B cell (primary cell): ENCODE measurements at regions not wholly inside any gene's neighbourhood (a gene's known extent, or its start where the extent isn't known, plus 50 kb on each side); places are given as distances from the start of the nearest gene placed in this dataset.

ENCODE experiments used
- ATAC-seq: fragments of 200-7000 bp; cut with Tn5 transposase; one replicate; pipeline ENCODE4 v1.10.0; 2021; ENCODE audit warnings: low read depth, mild to moderate bottlenecking, moderate number of reproducible peaks, moderate library complexity
- CTCF ChIA-PET: fragments of 350-600 bp; sonication (Branson Sonifier 250); formaldehyde crosslinking; loops from one replicate; lab custom pipeline; 2021; ENCODE audit warnings: antibody characterized with exemption, inconsistent platforms; lab: Charles Lee
- POLR2A ChIA-PET: fragments of 350-600 bp; sonication (Branson Sonifier 250); formaldehyde crosslinking; loops from one replicate; lab custom pipeline; 2021; ENCODE audit warnings: antibody characterized with exemption; lab: Charles Lee
- DNase-seq: peaks from one replicate; pipeline ENCODE4 v3.0.0; 2013
- H2AFZ ChIP-seq: 2 replicates; pipeline ENCODE4 v1.6.1; 2012; ENCODE audit warnings: mild to moderate bottlenecking, low read depth, low read length; ENCODE audit not compliant: insufficient read depth, poor library complexity, severe bottlenecking
- H3K27ac ChIP-seq, 2 donors: 1 replicate in 1 of 2; 2 replicates in 1 of 2; pipeline ENCODE4 v1.5.1; 2012 to 2013; ENCODE audit warnings: low read length in 2 of 2, mild to moderate bottlenecking in 2 of 2, moderate library complexity in 1 of 2
- H3K27me3 ChIP-seq, 4 experiments: fragments of 200-600 bp in 1 of 4; sonication (generic) in 1 of 4; replicated peaks in 1 of 4; 1 replicate in 2 of 4; 2 replicates in 2 of 4; pipeline versions ENCODE4 v1.6.1 to v1.7.0; 2013 to 2016; ENCODE audit warnings: low read length in 3 of 4, mild to moderate bottlenecking in 2 of 4, mixed read lengths in 1 of 4, moderate library complexity in 1 of 4; ENCODE audit not compliant: insufficient read depth in 4 of 4, control insufficient read depth in 3 of 4; ENCODE audit errors: control extremely low read depth in 1 of 4
- H3K36me3 ChIP-seq, 2 experiments: replicated peaks in 1 of 2; 1 replicate in 1 of 2; 2 replicates in 1 of 2; pipeline versions ENCODE4 v1.6.1 to v1.7.1; 2013; ENCODE audit warnings: low read length in 1 of 2; ENCODE audit not compliant: insufficient read depth in 2 of 2, control insufficient read depth in 1 of 2; ENCODE audit errors: control extremely low read depth in 1 of 2, extremely low read depth in 1 of 2
- H3K4me1 ChIP-seq, 2 donors: fragments of 200-600 bp in 1 of 2; sonication (generic) in 1 of 2; 1 replicate in 1 of 2; 2 replicates in 1 of 2; pipeline versions ENCODE4 v1.5.1 to v1.6.1; 2013 to 2017; ENCODE audit warnings: low read length in 2 of 2; ENCODE audit not compliant: control insufficient read depth in 2 of 2, insufficient read depth in 2 of 2
- H3K4me2 ChIP-seq: replicated peaks from 2 replicates; pipeline ENCODE3; 2012; ENCODE audit warnings: mild to moderate bottlenecking, low read depth, low read length; ENCODE audit not compliant: poor library complexity, severe bottlenecking
- H3K4me3 ChIP-seq, 5 experiments: fragments of 200-600 bp in 1 of 5; sonication (generic) in 1 of 5; 1 replicate in 3 of 5; 2 replicates in 2 of 5; pipeline versions ENCODE4 v1.5.1 to v1.7.0; 2011 to 2016; ENCODE audit warnings: low read length in 4 of 5, mild to moderate bottlenecking in 4 of 5, low read depth in 2 of 5, control low read depth in 1 of 5, moderate library complexity in 1 of 5; ENCODE audit not compliant: insufficient read depth in 1 of 5; ENCODE audit errors: control extremely low read depth in 1 of 5, extremely low read depth in 1 of 5
- H3K79me2 ChIP-seq: fragments of 200-600 bp; sonication (generic); one replicate; pipeline ENCODE4 v1.6.0; 2016; ENCODE audit warnings: low read length; ENCODE audit not compliant: control insufficient read depth, insufficient read depth
- H3K9ac ChIP-seq: fragments of 200-600 bp; sonication (generic); 2 replicates; pipeline ENCODE4 v1.6.1; 2017; ENCODE audit warnings: mild to moderate bottlenecking, low read length, moderate library complexity
- H3K9me3 ChIP-seq, 3 donors: one replicate each; pipeline versions ENCODE4 v1.6.1 to v1.7.1; 2013; ENCODE audit warnings: low read length in 2 of 3; ENCODE audit not compliant: control insufficient read depth in 2 of 3, insufficient read depth in 1 of 3; ENCODE audit errors: control extremely low read depth in 1 of 3
- H4K20me1 ChIP-seq: 2 replicates; pipeline ENCODE4 v1.6.0; 2012; ENCODE audit warnings: mild to moderate bottlenecking, low read length; ENCODE audit not compliant: insufficient read depth, control insufficient read depth, poor library complexity, severe bottlenecking
- H3K27ac Mint-ChIP-seq: one replicate; pipeline ENCODE4 v1.8.0; 2021; ENCODE audit warnings: mixed read lengths
- H3K27me3 Mint-ChIP-seq: one replicate; pipeline ENCODE4 v1.8.0; 2021; ENCODE audit warnings: mixed read lengths
- H3K4me1 Mint-ChIP-seq: one replicate; pipeline ENCODE4 v1.8.0; 2021; ENCODE audit warnings: mixed read lengths
- H3K4me3 Mint-ChIP-seq: one replicate; pipeline ENCODE4 v1.8.0; 2021; ENCODE audit warnings: mixed read lengths
- H3K9me3 Mint-ChIP-seq: one replicate; pipeline ENCODE4 v1.8.0; 2022; ENCODE audit warnings: mixed read lengths; ENCODE audit not compliant: insufficient read depth
- CTCF ChIP-seq: fragments of 200-600 bp; IDR thresholded peaks from one replicate; pipeline ENCODE4 v1.8.0; 2022; ENCODE audit warnings: antibody characterized with exemption, mild to moderate bottlenecking
- EZH2 ChIP-seq: IDR thresholded peaks from 2 replicates; pipeline ENCODE4 v1.6.1; 2012; ENCODE audit warnings: borderline replicate concordance, low read depth, mild to moderate bottlenecking, moderate library complexity, low read length; ENCODE audit not compliant: insufficient read depth, poor library complexity, severe bottlenecking
- WGBS: methylation state at CpG from one replicate; pipeline ENCODE4 v1.1.5; 2013; ENCODE audit warnings: missing lambda C conversion rate; ENCODE audit not compliant: insufficient coverage; 5-methylcytosine and 5-hydroxymethylcytosine counted together
- intact Hi-C: fragments of 100-400 bp; cut with micrococcal nuclease; formaldehyde crosslinking; loops from one replicate; pipeline ENCODE4 v1.10.0; 2022

- no peak overlapping the region for H3K4me2 ChIP-seq
- H3K27ac ChIP-seq, result no peak overlapping the region
- no peak for TF ChIP-seq CTCF
- TF ChIP-seq EZH2, result no peak
- no peaks in the 10 kb centered on the region for H3K9me3 ChIP-seq
- Mint-ChIP-seq H3K27ac (no peak overlapping the region), H3K9me3 (no peaks in the 10 kb centered on the region), H3K4me3 (no peak overlapping the region), H3K27me3 (peaks cover 16% of the 10 kb centered on the region), H3K4me1 (no peaks in the 10 kb centered on the region)
- H3K9ac ChIP-seq, result no peak overlapping the region
- H2AFZ ChIP-seq, result no peak overlapping the region
- H3K79me2 ChIP-seq, result no peaks in the 10 kb centered on the region
- intact Hi-C loops, result no loop called here
- ChIA-PET CTCF (no interaction called here), POLR2A (no interaction called here)
- ATAC-seq, result no peak
- H3K4me3 ChIP-seq, result no peak overlapping the region
- H3K27me3 ChIP-seq, result peaks cover 0 to 8% (median 0%) of the 10 kb centered on the region in 4 experiments
- H3K4me1 ChIP-seq, result no peaks in the 10 kb centered on the region
- 89% methylated on average over 11 of the region's 11 CpGs for WGBS
- no peaks in the 10 kb centered on the region for H4K20me1 ChIP-seq
- DNase-seq, result no peak
- no peaks in the 10 kb centered on the region for H3K36me3 ChIP-seq
Observed at GRCh38 chr2:126753501-126754212, 97.7 kb downstream of the GYPC start.

- ChIA-PET POLR2A (no interaction called here), CTCF (no interaction called here)
- no peak for DNase-seq
- no peak overlapping the region for H3K4me3 Mint-ChIP-seq
- Histone ChIP-seq H3K4me1 (no peaks in the 10 kb centered on the region), H3K36me3 (no peaks in the 10 kb centered on the region), H4K20me1 (no peaks in the 10 kb centered on the region), H3K4me3 (no peak overlapping the region), H3K9me3 (no peaks in the 10 kb centered on the region), H3K9ac (no peak overlapping the region), H2AFZ (no peak overlapping the region), H3K27me3 (peaks cover 0 to 8% (median 0%) of the 10 kb centered on the region in 4 experiments), H3K79me2 (no peaks in the 10 kb centered on the region), H3K4me2 (no peak overlapping the region), H3K27ac (no peak overlapping the region)
- no peak for ATAC-seq
- H3K27ac Mint-ChIP-seq, result no peak overlapping the region
- TF ChIP-seq CTCF (no peak), EZH2 (no peak)
- no peaks in the 10 kb centered on the region for H3K4me1 Mint-ChIP-seq
- peaks cover 18% of the 10 kb centered on the region for H3K27me3 Mint-ChIP-seq
- intact Hi-C loops, result no loop called here
- WGBS, result 75% methylated on average over 4 of the region's 5 CpGs
- no peaks in the 10 kb centered on the region for H3K9me3 Mint-ChIP-seq
Observed at GRCh38 chr2:126754240-126755004, 98.5 kb downstream of the GYPC start.
